SH-SY5Y (cell line): ENCODE measurements at regions not wholly inside any gene's neighbourhood (a gene's known extent, or its start where the extent isn't known, plus 50 kb on each side); places are given as distances from the start of the nearest gene placed in this dataset.

Experiments
- GATA2 ChIP-seq: IDR thresholded peaks from 2 replicates; pipeline ENCODE4 v1.6.1; 2011; ENCODE audit warnings: mild to moderate bottlenecking, low read depth, low read length
- GATA3 ChIP-seq: IDR thresholded peaks from 2 replicates; pipeline ENCODE4 v1.6.1; 2011; ENCODE audit warnings: low read depth, mild to moderate bottlenecking, low read length, moderate library complexity

DNA sequence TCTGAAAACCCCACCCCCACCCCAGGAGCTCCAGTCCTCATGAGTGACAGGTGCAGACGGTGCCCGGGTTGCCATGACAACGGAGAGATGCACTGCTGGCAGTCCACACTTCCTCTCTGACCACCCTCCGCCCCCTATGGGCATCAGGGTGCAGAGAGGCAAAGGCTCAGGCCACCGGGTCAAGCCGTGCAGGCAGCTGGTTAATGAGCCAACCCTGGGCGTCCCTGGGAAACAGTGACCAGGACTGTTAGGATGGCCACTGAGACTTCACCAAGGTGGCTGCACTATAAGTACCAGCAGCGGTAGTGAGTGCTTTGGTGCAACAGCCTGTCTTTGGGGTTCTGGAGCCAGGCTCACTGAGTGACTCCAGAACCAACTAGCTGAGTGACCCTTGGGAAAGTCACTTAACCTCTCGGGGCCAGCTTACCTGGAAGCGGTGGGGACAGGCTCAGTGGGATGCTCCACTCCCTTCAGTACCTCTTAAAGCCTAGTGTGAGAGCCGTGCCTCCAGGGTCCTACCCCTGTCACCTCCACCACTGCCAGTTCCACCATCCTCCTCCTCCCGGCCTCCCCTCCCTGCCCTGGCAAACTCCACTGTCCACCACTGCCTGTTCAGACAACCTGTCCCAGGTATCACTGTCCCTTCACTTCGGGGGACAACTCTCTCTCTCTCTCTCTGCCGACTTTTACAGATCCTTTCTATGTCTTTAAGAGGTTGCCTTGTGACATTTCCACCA, 121.0 kb upstream of the PRR20G start:
- TF ChIP-seq GATA3 = no peak
- TF ChIP-seq GATA2 = no peak
